HepG2 (cell line): ENCODE measurements at regions not wholly inside any gene's neighbourhood (a gene's known extent, or its start where the extent isn't known, plus 50 kb on each side); places are given as distances from the start of the nearest gene placed in this dataset.

ENCODE experiments used
- ETV6 ChIP-seq: sonication (generic); formaldehyde crosslinking; conservative IDR thresholded peaks from 2 replicates; pipeline ENCODE4 v1.4.0; 2020; ENCODE audit warnings: missing genetic modification reagents
- FIP1L1 ChIP-seq: fragments of 200-400 bp; formaldehyde crosslinking; IDR thresholded peaks from 2 replicates; pipeline ENCODE4 v1.6.1; 2018; ENCODE audit warnings: low read depth, mild to moderate bottlenecking, low read length, moderate library complexity, borderline replicate concordance; ENCODE audit not compliant: insufficient read depth
- GABPA ChIP-seq, 2 experiments: IDR thresholded peaks; 2 replicates each; pipeline ENCODE4 v1.6.1; 2011 to 2016; ENCODE audit warnings: low read depth in 2 of 2, low read length in 1 of 2, missing biosample characterization in 1 of 2, missing genetic modification characterization in 1 of 2
- MTF1 ChIP-seq: sonication (generic); formaldehyde crosslinking; IDR thresholded peaks from 2 replicates; pipeline ENCODE4 v1.5.0; 2020; ENCODE audit warnings: missing genetic modification reagents
- NFRKB ChIP-seq: fragments of 450-650 bp; IDR thresholded peaks from 2 replicates; pipeline ENCODE4 v1.6.1; 2017
- POLR2AphosphoS5 ChIP-seq: IDR thresholded peaks from 2 replicates; pipeline ENCODE4 v1.6.1; 2012; ENCODE audit warnings: low read depth, low read length
- RXRA ChIP-seq: sonication (generic); formaldehyde crosslinking; IDR thresholded peaks from 2 replicates; pipeline ENCODE4 v1.5.1; 2020; ENCODE audit warnings: missing genetic modification reagents
- ZFP90 ChIP-seq: sonication (generic); formaldehyde crosslinking; IDR thresholded peaks from 2 replicates; pipeline ENCODE4 v1.8.0; 2022; ENCODE audit warnings: missing genetic modification reagents, mild to moderate bottlenecking, inconsistent platforms, borderline replicate concordance
- ZNF383 ChIP-seq: sonication (generic); formaldehyde crosslinking; IDR thresholded peaks from 2 replicates; pipeline ENCODE4 v1.4.0; 2020; ENCODE audit warnings: missing genetic modification reagents, mild to moderate bottlenecking, borderline replicate concordance
- TF ChIP-seq, protein P1 (sequence below): sonication (generic); formaldehyde crosslinking; IDR thresholded peaks from 2 replicates; pipeline ENCODE4 v1.4.0; 2020; ENCODE audit warnings: mild to moderate bottlenecking, missing genetic modification reagents
- TF ChIP-seq, protein P2 (sequence below): sonication (generic); formaldehyde crosslinking; IDR thresholded peaks from 2 replicates; pipeline ENCODE4 v1.5.0; 2020; ENCODE audit warnings: mild to moderate bottlenecking, missing genetic modification reagents, moderate library complexity
- TF ChIP-seq, protein P3 (sequence below): sonication (generic); formaldehyde crosslinking; IDR thresholded peaks from 2 replicates; pipeline ENCODE4 v1.4.0; 2020; ENCODE audit warnings: missing genetic modification reagents

GRCh38 chr4:37073226-37073840 is 171.2 kb upstream of the NWD2 start:
- TF ChIP-seq POLR2AphosphoS5 (no peak), RXRA (CRISPR knock-in tag) (no peak), MTF1 (CRISPR knock-in tag) (no peak), ETV6 (CRISPR knock-in tag) (no peak), FIP1L1 (no peak), GABPA (IDR thresholded peaks at IDR 0.05; ENCODE audit: low read depth, low read length) (no peak), GABPA (CRISPR knock-in tag; IDR thresholded peaks at IDR 0.05; ENCODE audit: low read depth) (no peak), ZFP90 (CRISPR knock-in tag) (no peak), NFRKB (no peak), ZNF383 (CRISPR knock-in tag) (no peak)
- TF ChIP-seq, protein P1, sequence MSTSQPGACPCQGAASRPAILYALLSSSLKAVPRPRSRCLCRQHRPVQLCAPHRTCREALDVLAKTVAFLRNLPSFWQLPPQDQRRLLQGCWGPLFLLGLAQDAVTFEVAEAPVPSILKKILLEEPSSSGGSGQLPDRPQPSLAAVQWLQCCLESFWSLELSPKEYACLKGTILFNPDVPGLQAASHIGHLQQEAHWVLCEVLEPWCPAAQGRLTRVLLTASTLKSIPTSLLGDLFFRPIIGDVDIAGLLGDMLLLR (CRISPR knock-in tag), result no peak
- TF ChIP-seq, protein P2, sequence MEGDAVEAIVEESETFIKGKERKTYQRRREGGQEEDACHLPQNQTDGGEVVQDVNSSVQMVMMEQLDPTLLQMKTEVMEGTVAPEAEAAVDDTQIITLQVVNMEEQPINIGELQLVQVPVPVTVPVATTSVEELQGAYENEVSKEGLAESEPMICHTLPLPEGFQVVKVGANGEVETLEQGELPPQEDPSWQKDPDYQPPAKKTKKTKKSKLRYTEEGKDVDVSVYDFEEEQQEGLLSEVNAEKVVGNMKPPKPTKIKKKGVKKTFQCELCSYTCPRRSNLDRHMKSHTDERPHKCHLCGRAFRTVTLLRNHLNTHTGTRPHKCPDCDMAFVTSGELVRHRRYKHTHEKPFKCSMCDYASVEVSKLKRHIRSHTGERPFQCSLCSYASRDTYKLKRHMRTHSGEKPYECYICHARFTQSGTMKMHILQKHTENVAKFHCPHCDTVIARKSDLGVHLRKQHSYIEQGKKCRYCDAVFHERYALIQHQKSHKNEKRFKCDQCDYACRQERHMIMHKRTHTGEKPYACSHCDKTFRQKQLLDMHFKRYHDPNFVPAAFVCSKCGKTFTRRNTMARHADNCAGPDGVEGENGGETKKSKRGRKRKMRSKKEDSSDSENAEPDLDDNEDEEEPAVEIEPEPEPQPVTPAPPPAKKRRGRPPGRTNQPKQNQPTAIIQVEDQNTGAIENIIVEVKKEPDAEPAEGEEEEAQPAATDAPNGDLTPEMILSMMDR (CRISPR knock-in tag), result no peak
- TF ChIP-seq, protein P3, sequence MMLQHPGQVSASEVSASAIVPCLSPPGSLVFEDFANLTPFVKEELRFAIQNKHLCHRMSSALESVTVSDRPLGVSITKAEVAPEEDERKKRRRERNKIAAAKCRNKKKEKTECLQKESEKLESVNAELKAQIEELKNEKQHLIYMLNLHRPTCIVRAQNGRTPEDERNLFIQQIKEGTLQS, result no peak
